Progenitor cell of endocrine pancreas (in vitro differentiated cells): ENCODE measurements at regions not wholly inside any gene's neighbourhood (a gene's known extent, or its start where the extent isn't known, plus 50 kb on each side); places are given as distances from the start of the nearest gene placed in this dataset.

Source experiments
- DNase-seq: peaks from one replicate; pipeline ENCODE4 v3.0.0; 2021; ENCODE audit warnings: low spot score; ENCODE audit not compliant: unreplicated experiment
- H3K27ac Mint-ChIP-seq: 2 replicates; pipeline ENCODE4 v1.8.0; 2021; ENCODE audit warnings: mild to moderate bottlenecking, moderate library complexity, mixed read lengths
- H3K27me3 Mint-ChIP-seq: 2 replicates; pipeline ENCODE4 v1.8.0; 2021; ENCODE audit warnings: mixed read lengths
- H3K36me3 Mint-ChIP-seq: 2 replicates; pipeline ENCODE4 v1.8.0; 2022; ENCODE audit warnings: mixed read lengths; ENCODE audit not compliant: insufficient read depth
- H3K4me1 Mint-ChIP-seq: 2 replicates; pipeline ENCODE4 v1.8.0; 2021; ENCODE audit warnings: low read depth, mixed read lengths
- H3K4me3 Mint-ChIP-seq: 2 replicates; pipeline ENCODE4 v1.8.0; 2021; ENCODE audit warnings: low read depth, mild to moderate bottlenecking, moderate library complexity, mixed read lengths
- H3K9me3 Mint-ChIP-seq: 2 replicates; pipeline ENCODE4 v1.8.0; 2021; ENCODE audit warnings: low read depth, mixed read lengths
- CTCF ChIP-seq: fragments of 200-600 bp; sonication (generic); IDR thresholded peaks from one replicate; pipeline ENCODE4 v1.5.0; 2021; ENCODE audit warnings: antibody characterized with exemption, mild to moderate bottlenecking; ENCODE audit not compliant: unreplicated experiment

- DNase-seq = no peak
- no peak for TF ChIP-seq CTCF
- Mint-ChIP-seq H3K4me1 (peaks cover 20% of the 10 kb centered on the region), H3K27ac (no peak overlapping the region), H3K27me3 (no peaks in the 10 kb centered on the region), H3K36me3 (no peaks in the 10 kb centered on the region), H3K4me3 (no peak overlapping the region), H3K9me3 (no peaks in the 10 kb centered on the region)
Observed at GRCh38 chr12:41709012-41709411, 435.7 kb downstream of the GXYLT1 start.

GRCh38 chr12:41706376-41706775, 438.3 kb downstream of the GXYLT1 start:
- TF ChIP-seq CTCF = no peak
- no peak overlapping the region for H3K4me3 Mint-ChIP-seq
- no peak overlapping the region for H3K27ac Mint-ChIP-seq
- no peak for DNase-seq
- no peaks in the 10 kb centered on the region for H3K36me3 Mint-ChIP-seq
- no peaks in the 10 kb centered on the region for H3K9me3 Mint-ChIP-seq
- no peaks in the 10 kb centered on the region for H3K27me3 Mint-ChIP-seq
- H3K4me1 Mint-ChIP-seq = peaks cover 20% of the 10 kb centered on the region

DNA sequence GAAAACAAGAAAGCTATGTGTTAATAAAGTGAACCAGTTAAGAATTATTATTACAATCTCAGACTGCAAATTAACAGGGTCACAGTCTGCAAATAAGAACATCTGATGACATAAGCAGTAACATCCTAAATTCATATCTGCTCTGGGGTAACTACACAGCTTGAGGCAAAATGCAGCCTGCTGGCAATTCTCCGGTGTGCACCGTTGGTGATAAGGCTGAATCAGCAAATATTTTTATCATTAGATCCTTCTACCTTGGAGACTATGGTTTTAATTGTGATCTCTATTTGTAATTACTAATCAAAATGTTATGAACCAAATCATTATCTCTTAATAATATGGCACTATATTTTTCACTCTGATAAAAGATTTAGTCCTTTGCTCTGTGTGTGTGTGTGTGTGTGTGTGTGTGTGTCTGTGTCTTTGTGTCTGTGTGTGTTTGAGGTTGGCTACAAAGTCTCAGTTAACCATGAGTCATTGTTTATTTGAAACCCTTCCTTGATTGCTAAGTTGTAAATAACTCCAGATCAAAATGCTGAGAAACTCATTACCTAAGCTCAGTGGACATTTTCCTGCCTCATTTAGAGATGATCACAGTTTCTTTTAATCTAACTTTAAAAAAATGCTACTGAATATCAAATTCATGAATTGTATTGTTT, 442.6 kb downstream of the GXYLT1 start:
- no peak for TF ChIP-seq CTCF
- no peak overlapping the region for H3K27ac Mint-ChIP-seq
- H3K4me1 Mint-ChIP-seq = no peaks in the 10 kb centered on the region
- DNase-seq = no peak
- H3K27me3 Mint-ChIP-seq = no peaks in the 10 kb centered on the region
- no peaks in the 10 kb centered on the region for H3K9me3 Mint-ChIP-seq
- H3K36me3 Mint-ChIP-seq = no peaks in the 10 kb centered on the region
- H3K4me3 Mint-ChIP-seq = no peak overlapping the region

GRCh38 chr12:41700940-41701339, 443.7 kb downstream of the GXYLT1 start:
- TF ChIP-seq CTCF = no peak
- Mint-ChIP-seq H3K9me3 (no peaks in the 10 kb centered on the region), H3K4me3 (no peak overlapping the region), H3K27me3 (no peaks in the 10 kb centered on the region), H3K36me3 (no peaks in the 10 kb centered on the region), H3K4me1 (no peaks in the 10 kb centered on the region), H3K27ac (no peak overlapping the region)
- no peak for DNase-seq

GRCh38 chr12:41699658-41700057, 445.0 kb downstream of the GXYLT1 start:
- Mint-ChIP-seq H3K9me3 (no peaks in the 10 kb centered on the region), H3K36me3 (no peaks in the 10 kb centered on the region), H3K27ac (no peak overlapping the region), H3K27me3 (no peaks in the 10 kb centered on the region), H3K4me3 (no peak overlapping the region), H3K4me1 (no peaks in the 10 kb centered on the region)
- DNase-seq = no peak
- no peak for TF ChIP-seq CTCF
